ENCODE measurements at regions not wholly inside any gene's neighbourhood (a gene's known extent, or its start where the extent isn't known, plus 50 kb on each side); places are given as distances from the start of the nearest gene placed in this dataset.
"Not testable (repeated sequence)": the region's sequence is repeated elsewhere in the genome, so short reads cannot be mapped to it uniquely, and the experiment has no call there.

- no peaks in the 10 kb centered on the region for H3K27me3 ChIP-seq (replicated peaks; ENCODE audit: insufficient read depth)
- intact Hi-C loops (cut with DNase I): no loop called here
- 84% methylated on average over 10 of the region's 10 CpGs for WGBS
- DNase-seq (ENCODE audit: low spot score): no peak
- no peaks in the 10 kb centered on the region for H3K36me3 ChIP-seq
- H3K4me1 ChIP-seq (replicated peaks): no peaks in the 10 kb centered on the region
- no peak for TF ChIP-seq POLR2AphosphoS5 (IDR thresholded peaks at IDR 0.05)
- TF ChIP-seq POLR2A (IDR thresholded peaks at IDR 0.05): no peak
- no peak for TF ChIP-seq CTCF (IDR thresholded peaks at IDR 0.05)
- H3K27ac ChIP-seq: no peak overlapping the region
- H3K9me3 ChIP-seq: no peaks in the 10 kb centered on the region
- H3K4me3 ChIP-seq: no peak overlapping the region
Observed at GRCh38 chr1:240722788-240723187, 110.8 kb upstream of the GREM2 start.

- H3K9me3 ChIP-seq: no peaks in the 10 kb centered on the region
- no peak for TF ChIP-seq POLR2A (IDR thresholded peaks at IDR 0.05)
- no peak for TF ChIP-seq POLR2AphosphoS5 (IDR thresholded peaks at IDR 0.05)
- no peak for TF ChIP-seq CTCF (IDR thresholded peaks at IDR 0.05)
- H3K4me3 ChIP-seq: no peak overlapping the region
- H3K4me1 ChIP-seq (replicated peaks): no peaks in the 10 kb centered on the region
- no peaks in the 10 kb centered on the region for H3K27me3 ChIP-seq (replicated peaks; ENCODE audit: insufficient read depth)
- intact Hi-C loops (cut with DNase I): no loop called here
- WGBS: 85% methylated on average over 6 of the region's 6 CpGs
- DNase-seq (ENCODE audit: low spot score): no peak
- no peak overlapping the region for H3K27ac ChIP-seq
- no peaks in the 10 kb centered on the region for H3K36me3 ChIP-seq
Observed at GRCh38 chr1:240720976-240721375, 109.0 kb upstream of the GREM2 start.

- Histone ChIP-seq H3K36me3 (no peaks in the 10 kb centered on the region), H3K9me3 (no peaks in the 10 kb centered on the region), H3K4me1 (replicated peaks) (no peaks in the 10 kb centered on the region), H3K27ac (no peak overlapping the region), H3K4me3 (no peak overlapping the region), H3K27me3 (replicated peaks; ENCODE audit: insufficient read depth) (no peaks in the 10 kb centered on the region)
- no peak for DNase-seq (ENCODE audit: low spot score)
- 61% methylated on average over 8 of the region's 8 CpGs for WGBS
- intact Hi-C loops (cut with DNase I): no loop called here
- TF ChIP-seq CTCF (IDR thresholded peaks at IDR 0.05): no peak
- no peak for TF ChIP-seq POLR2AphosphoS5 (IDR thresholded peaks at IDR 0.05)
- TF ChIP-seq POLR2A (IDR thresholded peaks at IDR 0.05): no peak
Observed at GRCh38 chr1:240719953-240720700, 108.2 kb upstream of the GREM2 start.

GRCh38 chr1:240716538-240716937, 104.6 kb upstream of the GREM2 start:
- H3K36me3 ChIP-seq; H3K9me3 ChIP-seq; H3K4me1 ChIP-seq (replicated peaks); DNase-seq (ENCODE audit: low spot score); H3K27ac ChIP-seq; intact Hi-C loops (cut with DNase I); H3K4me3 ChIP-seq; H3K27me3 ChIP-seq (replicated peaks; ENCODE audit: insufficient read depth): not testable (repeated sequence)
- 95% methylated on average over 4 of the region's 4 CpGs for WGBS

GRCh38 chr1:240714568-240715292, 102.8 kb upstream of the GREM2 start:
- no peaks in the 10 kb centered on the region for H3K27me3 ChIP-seq (replicated peaks; ENCODE audit: insufficient read depth)
- no peaks in the 10 kb centered on the region for H3K4me1 ChIP-seq (replicated peaks)
- DNase-seq (ENCODE audit: low spot score): no peak
- 85% methylated on average over 8 of the region's 8 CpGs for WGBS
- no peak overlapping the region for H3K4me3 ChIP-seq
- H3K9me3 ChIP-seq: no peaks in the 10 kb centered on the region
- TF ChIP-seq POLR2A (IDR thresholded peaks at IDR 0.05) (no peak), CTCF (IDR thresholded peaks at IDR 0.05) (no peak), POLR2AphosphoS5 (IDR thresholded peaks at IDR 0.05) (no peak)
- intact Hi-C loops (cut with DNase I): no loop called here
- H3K36me3 ChIP-seq: no peaks in the 10 kb centered on the region
- H3K27ac ChIP-seq: no peak overlapping the region

All from prostate gland (tissue), 2 donors.